HCT116 (cell line): ENCODE measurements at regions not wholly inside any gene's neighbourhood (a gene's known extent, or its start where the extent isn't known, plus 50 kb on each side); places are given as distances from the start of the nearest gene placed in this dataset.
"Not testable (repeated sequence)": the region's sequence is repeated elsewhere in the genome, so short reads cannot be mapped to it uniquely, and the experiment has no call there.

ENCODE experiments used
- ATAC-seq: fragments of 200-7000 bp; cut with Tn5 transposase; 2 replicates; pipeline ENCODE4 v1.9.1; 2020; ENCODE audit warnings: mild to moderate bottlenecking, moderate library complexity
- BruUV-seq: library from RNA; stranded (reverse); fragments of 400-500 nt; replicated peaks from 2 replicates; lab custom pipeline; 2021; lab: Mats Ljungman, UMichigan
- CTCF ChIA-PET: fragments of 300-600 bp; sonication (Branson Sonifier 250); formaldehyde crosslinking; loops from one replicate; lab custom pipeline; 2021; ENCODE audit warnings: antibody characterized with exemption; lab: Charles Lee
- POLR2A ChIA-PET: fragments of 300-600, 350-600 bp; sonication (Branson Sonifier 250); formaldehyde crosslinking; loops from one replicate; lab custom pipeline; 2021; ENCODE audit warnings: antibody characterized with exemption; lab: Charles Lee
- RAD21 ChIA-PET, 2 experiments: fragments of 300-600 bp; sonication (Branson Sonifier 250); formaldehyde crosslinking; loops; one replicate each; lab custom pipeline; 2023; ENCODE audit warnings: low total read pairs in 2 of 2; ENCODE audit not compliant: uncharacterized antibody in 2 of 2, unreplicated experiment in 2 of 2, low non-redundant PET in 1 of 2; lab: Charles Lee
- DNase-seq: peaks from one replicate; pipeline ENCODE4 v3.0.0-alpha.2; 2010; ENCODE audit warnings: low read depth, low spot score
- H2AFZ ChIP-seq: fragments of 200-600 bp; shearing (Covaris generic), sonication (generic); 2 replicates; pipeline ENCODE4 v1.6.1; 2017; ENCODE audit warnings: low read depth, mixed run types, mixed read lengths, antibody characterized with exemption, low read length; ENCODE audit not compliant: poor library complexity, severe bottlenecking
- H3K27ac ChIP-seq: 2 replicates; pipeline ENCODE4 v1.5.1; 2012; ENCODE audit warnings: low read depth, low read length
- H3K27me3 ChIP-seq: fragments of 200-600 bp; sonication (generic); 2 replicates; pipeline ENCODE4 v1.6.1; 2016; ENCODE audit warnings: mixed run types, low read length, mixed read lengths; ENCODE audit not compliant: insufficient read depth
- H3K36me3 ChIP-seq, 2 experiments: fragments of 200-500 bp in 1 of 2; fragments of 200-600 bp in 1 of 2; sonication (Bioruptor generic) in 1 of 2; sonication (generic) in 1 of 2; 2 replicates each; pipeline versions ENCODE4 v1.5.1 to v1.6.1; 2014 to 2016; ENCODE audit warnings: low read length in 2 of 2, inconsistent platforms in 1 of 2, mixed read lengths in 1 of 2, mixed run types in 1 of 2; ENCODE audit not compliant: insufficient read depth in 2 of 2, control insufficient read depth in 1 of 2
- H3K4me1 ChIP-seq, 2 experiments: fragments of 200-600 bp in 1 of 2; sonication (generic) in 1 of 2; 2 replicates each; pipeline versions ENCODE4 v1.5.1 to v1.6.1; 2012 to 2017; ENCODE audit warnings: low read length in 2 of 2, inconsistent platforms in 1 of 2, mild to moderate bottlenecking in 1 of 2, mixed read lengths in 1 of 2, mixed run types in 1 of 2, moderate library complexity in 1 of 2; ENCODE audit not compliant: insufficient read depth in 2 of 2, control insufficient read depth in 1 of 2
- H3K4me2 ChIP-seq: fragments of 200-600 bp; sonication (generic); 2 replicates; pipeline ENCODE4 v1.6.1; 2017; ENCODE audit warnings: mixed run types, low read length, mixed read lengths
- H3K4me3 ChIP-seq, 2 experiments: fragments of 200-600 bp in 1 of 2; sonication (generic) in 1 of 2; replicated peaks in 1 of 2; 2 replicates each; pipeline ENCODE4 v1.5.1; 2011 to 2016; ENCODE audit warnings: low read length in 2 of 2, control low read depth in 1 of 2, low read depth in 1 of 2, mild to moderate bottlenecking in 1 of 2, mixed read lengths in 1 of 2, mixed run types in 1 of 2
- H3K79me2 ChIP-seq: fragments of 200-600 bp; sonication (generic); 2 replicates; pipeline ENCODE4 v1.6.1; 2017; ENCODE audit warnings: mild to moderate bottlenecking, mixed run types, low read length, moderate library complexity, mixed read lengths; ENCODE audit not compliant: insufficient read depth
- H3K9ac ChIP-seq: fragments of 200-600 bp; sonication (generic); 2 replicates; pipeline ENCODE4 v1.6.1; 2016; ENCODE audit warnings: low read length, mixed read lengths
- H3K9me2 ChIP-seq: fragments of 200-600 bp; sonication (generic), shearing (Covaris generic); 2 replicates; pipeline ENCODE4 v1.6.1; 2017; ENCODE audit warnings: mixed run types, mild to moderate bottlenecking, moderate library complexity; ENCODE audit not compliant: insufficient read depth
- H3K9me3 ChIP-seq, 2 experiments: fragments of 200-500 bp in 1 of 2; fragments of 200-600 bp in 1 of 2; sonication (Bioruptor generic) in 1 of 2; sonication (generic) in 1 of 2; 2 replicates each; pipeline ENCODE4 v1.6.1; 2014 to 2017; ENCODE audit warnings: low read length in 2 of 2, mixed read lengths in 2 of 2, inconsistent platforms in 1 of 2, low read depth in 1 of 2, mild to moderate bottlenecking in 1 of 2, mixed run types in 1 of 2, moderate library complexity in 1 of 2; ENCODE audit not compliant: control insufficient read depth in 1 of 2, insufficient read depth in 1 of 2
- H4K20me1 ChIP-seq: fragments of 200-600 bp; sonication (generic), shearing (Covaris generic); 2 replicates; pipeline ENCODE4 v1.6.1; 2017; ENCODE audit warnings: mixed run types, mild to moderate bottlenecking, moderate library complexity; ENCODE audit not compliant: insufficient read depth
- CEBPB ChIP-seq: IDR thresholded peaks from 2 replicates; pipeline ENCODE4 v1.6.1; 2012; ENCODE audit warnings: low read depth
- EGR1 ChIP-seq: IDR thresholded peaks from 2 replicates; pipeline ENCODE4 v1.6.1; 2012; ENCODE audit warnings: low read depth
- intact Hi-C: fragments of 100-400 bp; cut with micrococcal nuclease; formaldehyde crosslinking; loops from 2 replicates; pipeline ENCODE4 v1.10.0; 2022

GRCh38 chr1:81730881-81731280 lies 69.9 kb upstream of the ADGRL2 start:
- POLR2A ChIA-PET = no interaction called here

GRCh38 chr1:81730299-81730698 lies 70.4 kb upstream of the ADGRL2 start:
- H3K4me1 ChIP-seq, H3K9me2 ChIP-seq, H3K9me3 ChIP-seq, POLR2A ChIA-PET, H3K4me3 ChIP-seq, H2AFZ ChIP-seq, H4K20me1 ChIP-seq, RAD21 ChIA-PET, H3K4me2 ChIP-seq, H3K79me2 ChIP-seq, ATAC-seq, CTCF ChIA-PET, H3K9ac ChIP-seq, DNase-seq, H3K27me3 ChIP-seq, BruUV-seq, H3K27ac ChIP-seq, intact Hi-C loops, H3K36me3 ChIP-seq: not testable (repeated sequence)

More at GRCh38 chr1:81730881-81731280, 69.9 kb upstream of the ADGRL2 start:
- no peak overlapping the region for H3K4me2 ChIP-seq
- no peaks in the 10 kb centered on the region for H3K36me3 ChIP-seq
- no TSS peak for BruUV-seq
- H3K27ac ChIP-seq = no peak overlapping the region
- H3K9ac ChIP-seq = no peak overlapping the region
- no peak for TF ChIP-seq EGR1
- no peak for DNase-seq
- intact Hi-C loops = no loop called here
- no peaks in the 10 kb centered on the region for H3K9me2 ChIP-seq
- RAD21 ChIA-PET = no interaction called here
- H2AFZ ChIP-seq = no peak overlapping the region
- CTCF ChIA-PET = no interaction called here
- peaks cover 0 to 7% of the 10 kb centered on the region in 2 experiments; a peak in 2 of 4 replicates for H3K4me1 ChIP-seq
- no peak for ATAC-seq
- H3K9me3 ChIP-seq = peaks cover 0 to 3% of the 10 kb centered on the region in 2 experiments; a peak in 1 of 4 replicates
- H3K4me3 ChIP-seq = no peak overlapping the region
- H3K27me3 ChIP-seq = no peaks in the 10 kb centered on the region
- no peaks in the 10 kb centered on the region for H3K79me2 ChIP-seq
- no peaks in the 10 kb centered on the region for H4K20me1 ChIP-seq

GRCh38 chr1:81729818-81730217 lies 70.9 kb upstream of the ADGRL2 start:
- ChIA-PET POLR2A (no interaction called here), CTCF (no interaction called here)
- intact Hi-C loops = no loop called here

More at GRCh38 chr1:81729818-81730217, 70.9 kb upstream of the ADGRL2 start:
- H4K20me1 ChIP-seq = no peaks in the 10 kb centered on the region
- no peaks in the 10 kb centered on the region for H3K36me3 ChIP-seq
- H3K4me1 ChIP-seq = peaks cover 0 to 7% of the 10 kb centered on the region in 2 experiments; a peak in 2 of 4 replicates
- H3K9me2 ChIP-seq = no peaks in the 10 kb centered on the region
- no peak for TF ChIP-seq CEBPB
- no peak for ATAC-seq
- H3K4me3 ChIP-seq = no peak overlapping the region
- no peaks in the 10 kb centered on the region for H3K79me2 ChIP-seq
- no peak overlapping the region for H3K27ac ChIP-seq
- RAD21 ChIA-PET = no interaction called here
- no peaks in the 10 kb centered on the region for H3K27me3 ChIP-seq
- no peak overlapping the region for H3K9ac ChIP-seq
- peaks cover 0 to 3% of the 10 kb centered on the region in 2 experiments; a peak in 1 of 4 replicates for H3K9me3 ChIP-seq
- H3K4me2 ChIP-seq = no peak overlapping the region
- no peak for DNase-seq
- no TSS peak for BruUV-seq
- no peak overlapping the region for H2AFZ ChIP-seq
